HG03108 (cell line): ENCODE measurements at regions not wholly inside any gene's neighbourhood (a gene's known extent, or its start where the extent isn't known, plus 50 kb on each side); places are given as distances from the start of the nearest gene placed in this dataset.

Source experiments
- ATAC-seq: cut with Tn5 transposase; IDR thresholded peaks from one replicate; pipeline ENCODE4 v1.9.1; 2021; ENCODE audit warnings: moderate library complexity; ENCODE audit not compliant: unreplicated experiment

- no peak for ATAC-seq
These were observed 236.2 kb upstream of the FLRT2 start for GRCh38 chr14:85293612-85294234.

GRCh38 chr14:85295318-85295717, 234.6 kb upstream of the FLRT2 start:
- ATAC-seq = no peak

- no peak for ATAC-seq
These were observed 233.3 kb upstream of the FLRT2 start for GRCh38 chr14:85296456-85297210.

- no peak for ATAC-seq
These were observed 229.8 kb upstream of the FLRT2 start for GRCh38 chr14:85300107-85300506.

GRCh38 chr14:85301506-85301905, 228.4 kb upstream of the FLRT2 start:
- no peak for ATAC-seq

GRCh38 chr14:85306024-85306423, 223.9 kb upstream of the FLRT2 start:
- ATAC-seq = no peak

- ATAC-seq = no peak
These were observed 221.2 kb upstream of the FLRT2 start for GRCh38 chr14:85308531-85309300.

- ATAC-seq = no peak
These were observed 219.3 kb upstream of the FLRT2 start for GRCh38 chr14:85310491-85311272.

- ATAC-seq = no peak
These were observed 216.3 kb upstream of the FLRT2 start for GRCh38 chr14:85313560-85314207.

- ATAC-seq = no peak
These were observed 214.7 kb upstream of the FLRT2 start for GRCh38 chr14:85315290-85315689.

- no peak for ATAC-seq
These were observed 214.1 kb upstream of the FLRT2 start for GRCh38 chr14:85315733-85316290.

GRCh38 chr14:85316701-85317410, 213.1 kb upstream of the FLRT2 start:
- ATAC-seq = no peak

GRCh38 chr14:85317491-85318021, 212.4 kb upstream of the FLRT2 start:
- no peak for ATAC-seq

- no peak for ATAC-seq
These were observed 210.8 kb upstream of the FLRT2 start for GRCh38 chr14:85319101-85319500.

- no peak for ATAC-seq
These were observed 209.8 kb upstream of the FLRT2 start for GRCh38 chr14:85319998-85320630.

GRCh38 chr14:85325134-85326017, 204.6 kb upstream of the FLRT2 start:
- ATAC-seq = no peak

- ATAC-seq = no peak
These were observed 197.5 kb upstream of the FLRT2 start for GRCh38 chr14:85332401-85332800.

- ATAC-seq = no peak
These were observed 196.6 kb upstream of the FLRT2 start for GRCh38 chr14:85333313-85333712.
